ENCODE measurements at regions not wholly inside any gene's neighbourhood (a gene's known extent, or its start where the extent isn't known, plus 50 kb on each side); places are given as distances from the start of the nearest gene placed in this dataset.

DNA sequence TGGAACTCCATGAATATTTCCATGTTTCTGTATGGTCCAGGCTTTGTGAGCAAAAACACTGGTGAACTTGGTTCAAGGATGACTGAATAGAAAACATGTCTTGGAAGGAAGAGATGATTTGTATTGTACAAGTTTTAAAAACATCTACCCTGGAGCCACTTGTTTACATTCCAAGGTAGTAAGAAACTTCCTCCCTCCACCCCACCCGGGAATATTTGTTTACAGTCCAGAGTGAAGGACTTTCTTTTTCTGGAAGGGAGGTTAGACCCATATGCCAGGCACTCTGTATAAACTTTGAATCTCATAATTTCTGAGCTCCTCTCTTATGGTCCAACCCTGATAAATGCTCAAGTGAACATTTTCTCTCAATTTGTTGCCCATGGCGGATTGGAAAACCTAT is 323.3 kb upstream of the LYPLAL1 start:
- TF ChIP-seq, protein P1, sequence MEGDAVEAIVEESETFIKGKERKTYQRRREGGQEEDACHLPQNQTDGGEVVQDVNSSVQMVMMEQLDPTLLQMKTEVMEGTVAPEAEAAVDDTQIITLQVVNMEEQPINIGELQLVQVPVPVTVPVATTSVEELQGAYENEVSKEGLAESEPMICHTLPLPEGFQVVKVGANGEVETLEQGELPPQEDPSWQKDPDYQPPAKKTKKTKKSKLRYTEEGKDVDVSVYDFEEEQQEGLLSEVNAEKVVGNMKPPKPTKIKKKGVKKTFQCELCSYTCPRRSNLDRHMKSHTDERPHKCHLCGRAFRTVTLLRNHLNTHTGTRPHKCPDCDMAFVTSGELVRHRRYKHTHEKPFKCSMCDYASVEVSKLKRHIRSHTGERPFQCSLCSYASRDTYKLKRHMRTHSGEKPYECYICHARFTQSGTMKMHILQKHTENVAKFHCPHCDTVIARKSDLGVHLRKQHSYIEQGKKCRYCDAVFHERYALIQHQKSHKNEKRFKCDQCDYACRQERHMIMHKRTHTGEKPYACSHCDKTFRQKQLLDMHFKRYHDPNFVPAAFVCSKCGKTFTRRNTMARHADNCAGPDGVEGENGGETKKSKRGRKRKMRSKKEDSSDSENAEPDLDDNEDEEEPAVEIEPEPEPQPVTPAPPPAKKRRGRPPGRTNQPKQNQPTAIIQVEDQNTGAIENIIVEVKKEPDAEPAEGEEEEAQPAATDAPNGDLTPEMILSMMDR (IDR thresholded peaks at IDR 0.05 in 8 of 11, conservative IDR thresholded peaks at IDR 0.05 in 3 of 11): no peak
- no peak for TF ChIP-seq POLR2AphosphoS5 (IDR thresholded peaks at IDR 0.05)
